ENCODE measurements at regions not wholly inside any gene's neighbourhood (a gene's known extent, or its start where the extent isn't known, plus 50 kb on each side); places are given as distances from the start of the nearest gene placed in this dataset.
A peak's percentile ranks its signal among the peaks of the same experiment; 100 is the strongest.
"Not testable (repeated sequence)": the region's sequence is repeated elsewhere in the genome, so short reads cannot be mapped to it uniquely, and the experiment has no call there.

GRCh38 chr6:67922588-67922987 is 712.5 kb upstream of the ADGRB3 start:
- not testable (repeated sequence) for DNase-seq (ENCODE audit: insufficient read length, low spot score); FAIRE-seq

GRCh38 chr6:67920040-67920439 is 715.0 kb upstream of the ADGRB3 start:
- not testable (repeated sequence) for FAIRE-seq; DNase-seq (ENCODE audit: insufficient read length, low spot score)

- DNase-seq (ENCODE audit: insufficient read length, low spot score) (peak; percentile 27), FAIRE-seq (no peak)
These were observed 718.7 kb upstream of the ADGRB3 start for GRCh38 chr6:67916399-67916798.

GRCh38 chr6:67914419-67914818 is 720.7 kb upstream of the ADGRB3 start:
- no peak for FAIRE-seq
- DNase-seq (ENCODE audit: insufficient read length, low spot score) = no peak

GRCh38 chr6:67909354-67909753 is 725.7 kb upstream of the ADGRB3 start:
- FAIRE-seq = no peak
- no peak for DNase-seq (ENCODE audit: insufficient read length, low spot score)

GRCh38 chr6:67908379-67908778 is 726.7 kb upstream of the ADGRB3 start:
- no peak for FAIRE-seq

GRCh38 chr6:67904735-67905134 is 730.3 kb upstream of the ADGRB3 start:
- FAIRE-seq; DNase-seq (ENCODE audit: insufficient read length, low spot score): not testable (repeated sequence)

More at GRCh38 chr6:67908379-67908778, 726.7 kb upstream of the ADGRB3 start:
- no peak for DNase-seq (ENCODE audit: insufficient read length, low spot score)

- FAIRE-seq (no peak), DNase-seq (ENCODE audit: insufficient read length, low spot score) (no peak)
These were observed 736.2 kb upstream of the ADGRB3 start for GRCh38 chr6:67898875-67899274.

- FAIRE-seq = no peak
- DNase-seq (ENCODE audit: insufficient read length, low spot score) = no peak
These were observed 737.0 kb upstream of the ADGRB3 start for GRCh38 chr6:67897998-67898607.

GRCh38 chr6:67896476-67896875 is 738.6 kb upstream of the ADGRB3 start:
- DNase-seq (ENCODE audit: insufficient read length, low spot score) = no peak
- FAIRE-seq = no peak

- no peak for FAIRE-seq
- DNase-seq (ENCODE audit: insufficient read length, low spot score) = no peak
These were observed 745.4 kb upstream of the ADGRB3 start for GRCh38 chr6:67889682-67889995.

GRCh38 chr6:67888886-67889681 is 746.0 kb upstream of the ADGRB3 start:
- peak; percentile 10 for DNase-seq (ENCODE audit: insufficient read length, low spot score)
- no peak for FAIRE-seq

GRCh38 chr6:67888546-67888885 is 746.6 kb upstream of the ADGRB3 start:
- FAIRE-seq (no peak), DNase-seq (ENCODE audit: insufficient read length, low spot score) (no peak)

GRCh38 chr6:67887747-67888545 is 747.1 kb upstream of the ADGRB3 start:
- DNase-seq (ENCODE audit: insufficient read length, low spot score) = no peak
- no peak for FAIRE-seq

GRCh38 chr6:67887419-67887746 is 747.7 kb upstream of the ADGRB3 start:
- no peak for DNase-seq (ENCODE audit: insufficient read length, low spot score)
- FAIRE-seq = no peak

GRCh38 chr6:67886840-67887292 is 748.2 kb upstream of the ADGRB3 start:
- FAIRE-seq = no peak
- DNase-seq (ENCODE audit: insufficient read length, low spot score) = no peak

- no peak for FAIRE-seq
- DNase-seq (ENCODE audit: insufficient read length, low spot score) = no peak
These were observed 748.9 kb upstream of the ADGRB3 start for GRCh38 chr6:67886036-67886707.

GRCh38 chr6:67885081-67886033 is 749.7 kb upstream of the ADGRB3 start:
- FAIRE-seq (peak; percentile 46), DNase-seq (ENCODE audit: insufficient read length, low spot score) (no peak)

GRCh38 chr6:67884442-67884841 is 750.6 kb upstream of the ADGRB3 start:
- DNase-seq (ENCODE audit: insufficient read length, low spot score) (no peak), FAIRE-seq (no peak)
